HG02970 (cell line): ENCODE measurements at regions not wholly inside any gene's neighbourhood (a gene's known extent, or its start where the extent isn't known, plus 50 kb on each side); places are given as distances from the start of the nearest gene placed in this dataset.

Source experiments
- ATAC-seq: cut with Tn5 transposase; IDR thresholded peaks from one replicate; pipeline ENCODE4 v1.9.1; 2021; ENCODE audit warnings: mild to moderate bottlenecking, moderate library complexity, moderate number of reproducible peaks; ENCODE audit not compliant: unreplicated experiment, low FRiP score

- ATAC-seq, result no peak
Observed at GRCh38 chr2:40559175-40559574, 107.3 kb upstream of the SLC8A1 start.

GRCh38 chr2:40564184-40564583 lies 112.3 kb upstream of the SLC8A1 start:
- no peak for ATAC-seq

GRCh38 chr2:40579247-40579646 lies 127.4 kb upstream of the SLC8A1 start:
- ATAC-seq, result no peak

GRCh38 chr2:40584432-40584831 lies 132.5 kb upstream of the SLC8A1 start:
- no peak for ATAC-seq

GRCh38 chr2:40591774-40592173 lies 139.9 kb upstream of the SLC8A1 start:
- ATAC-seq, result no peak

GRCh38 chr2:40592218-40592617 lies 140.3 kb upstream of the SLC8A1 start:
- ATAC-seq, result no peak

GRCh38 chr2:40606862-40607261 lies 155.0 kb upstream of the SLC8A1 start:
- ATAC-seq, result no peak

- ATAC-seq, result no peak
Observed at GRCh38 chr2:40611196-40611595, 159.3 kb upstream of the SLC8A1 start.

GRCh38 chr2:40625849-40626248 lies 174.0 kb upstream of the SLC8A1 start:
- no peak for ATAC-seq

- no peak for ATAC-seq
Observed at GRCh38 chr2:40628556-40628955, 176.7 kb upstream of the SLC8A1 start.

GRCh38 chr2:40629768-40630434 lies 178.0 kb upstream of the SLC8A1 start:
- ATAC-seq, result no peak

GRCh38 chr2:40639320-40639719 lies 187.4 kb upstream of the SLC8A1 start:
- ATAC-seq, result no peak

GRCh38 chr2:40642237-40642636 lies 190.3 kb upstream of the SLC8A1 start:
- no peak for ATAC-seq

GRCh38 chr2:40642726-40643125 lies 190.8 kb upstream of the SLC8A1 start:
- ATAC-seq, result no peak

- no peak for ATAC-seq
Observed at GRCh38 chr2:40646642-40647041, 194.8 kb upstream of the SLC8A1 start.

- no peak for ATAC-seq
Observed at GRCh38 chr2:40652155-40652554, 200.3 kb upstream of the SLC8A1 start.

- no peak for ATAC-seq
Observed at GRCh38 chr2:40653829-40654228, 201.9 kb upstream of the SLC8A1 start.

GRCh38 chr2:40654346-40654745 lies 202.5 kb upstream of the SLC8A1 start:
- no peak for ATAC-seq

GRCh38 chr2:40658941-40659340 lies 207.1 kb upstream of the SLC8A1 start:
- ATAC-seq, result no peak

- no peak for ATAC-seq
Observed at GRCh38 chr2:40665493-40666232, 213.8 kb upstream of the SLC8A1 start.

- ATAC-seq, result no peak
Observed at GRCh38 chr2:40666398-40666797, 214.5 kb upstream of the SLC8A1 start.

- ATAC-seq, result no peak
Observed at GRCh38 chr2:40668425-40668824, 216.5 kb upstream of the SLC8A1 start.
